SK-N-SH (cell line): ENCODE measurements at regions not wholly inside any gene's neighbourhood (a gene's known extent, or its start where the extent isn't known, plus 50 kb on each side); places are given as distances from the start of the nearest gene placed in this dataset.

Experiments used
- CTCF ChIA-PET: fragments of 300-600, 350-600 bp; formaldehyde crosslinking; extraction: SDS; loops from one replicate; lab custom pipeline; 2021; lab: Yijun Ruan, JAX
- POLR2A ChIA-PET: fragments of 350-600 bp; sonication (Branson Sonifier 250); formaldehyde crosslinking; extraction: SDS; loops from one replicate; lab custom pipeline; 2020; ENCODE audit warnings: antibody characterized with exemption, inconsistent platforms; lab: Yijun Ruan, JAX
- DNase-seq: peaks from one replicate; pipeline ENCODE4 v3.0.0; 2012
- H2AFZ ChIP-seq: fragments of 200-600 bp; sonication (generic); 2 replicates; pipeline ENCODE4 v1.8.1; 2016; ENCODE audit warnings: antibody characterized with exemption, mild to moderate bottlenecking, low read depth
- H3F3A ChIP-seq: fragments of 200-600 bp; sonication (generic); replicated peaks from 2 replicates; pipeline ENCODE3; 2016; ENCODE audit warnings: antibody characterized with exemption, mild to moderate bottlenecking; ENCODE audit not compliant: insufficient read depth
- H3K27ac ChIP-seq, 2 experiments: fragments of 200-500 bp in 1 of 2; fragments of 200-600 bp in 1 of 2; sonication (Bioruptor generic) in 1 of 2; sonication (generic), shearing (Covaris generic) in 1 of 2; 2 replicates each; pipeline versions ENCODE4 v1.5.1 to v1.6.1; 2014 to 2016; ENCODE audit warnings: low read depth in 2 of 2, inconsistent platforms in 1 of 2, low read length in 1 of 2, mild to moderate bottlenecking in 1 of 2, mixed read lengths in 1 of 2
- H3K27me3 ChIP-seq: fragments of 200-600 bp; sonication (generic), shearing (Covaris generic); 2 replicates; pipeline ENCODE4 v1.6.1; 2016; ENCODE audit warnings: mixed run types; ENCODE audit not compliant: insufficient read depth
- H3K36me3 ChIP-seq, 2 experiments: fragments of 200-500 bp in 1 of 2; fragments of 200-600 bp in 1 of 2; sonication (Bioruptor generic) in 1 of 2; sonication (generic) in 1 of 2; replicated peaks in 1 of 2; 2 replicates each; pipeline versions ENCODE3 to v1.5.1; 2014 to 2016; ENCODE audit warnings: low read length in 1 of 2, mild to moderate bottlenecking in 1 of 2; ENCODE audit not compliant: insufficient read depth in 2 of 2, control insufficient read depth in 1 of 2
- H3K4me1 ChIP-seq, 2 experiments: fragments of 200-500 bp in 1 of 2; fragments of 200-600 bp in 1 of 2; sonication (Bioruptor generic) in 1 of 2; sonication (generic), shearing (Covaris generic) in 1 of 2; 2 replicates each; pipeline versions ENCODE4 v1.5.1 to v1.6.1; 2014 to 2016; ENCODE audit warnings: low read depth in 1 of 2, low read length in 1 of 2, mixed run types in 1 of 2; ENCODE audit not compliant: insufficient read depth in 2 of 2, control insufficient read depth in 1 of 2
- H3K4me2 ChIP-seq: fragments of 200-600 bp; sonication (generic), shearing (Covaris generic); 2 replicates; pipeline ENCODE4 v1.6.1; 2017; ENCODE audit warnings: mixed run types
- H3K4me3 ChIP-seq, 2 experiments: fragments of 200-500 bp in 1 of 2; fragments of 200-600 bp in 1 of 2; sonication (Bioruptor generic) in 1 of 2; sonication (generic), shearing (Covaris generic) in 1 of 2; 2 replicates each; pipeline versions ENCODE4 v1.5.1 to v1.8.1; 2014 to 2016; ENCODE audit warnings: low read depth in 2 of 2, inconsistent platforms in 1 of 2, low read length in 1 of 2, mild to moderate bottlenecking in 1 of 2, mixed read lengths in 1 of 2, moderate library complexity in 1 of 2
- H3K79me2 ChIP-seq: fragments of 200-600 bp; sonication (generic); 2 replicates; pipeline ENCODE4 v1.8.1; 2017; ENCODE audit warnings: mild to moderate bottlenecking; ENCODE audit not compliant: insufficient read depth
- H3K9ac ChIP-seq: fragments of 200-600 bp; sonication (generic); 2 replicates; pipeline ENCODE4 v1.6.1; 2017; ENCODE audit warnings: mixed run types
- H3K9me2 ChIP-seq: fragments of 200-600 bp; sonication (generic); 2 replicates; pipeline ENCODE4 v1.6.1; 2017; ENCODE audit warnings: mixed run types
- H3K9me3 ChIP-seq: fragments of 200-600 bp; sonication (generic); 2 replicates; pipeline ENCODE4 v1.6.1; 2017; ENCODE audit warnings: mixed run types, mild to moderate bottlenecking, moderate library complexity
- H4K20me1 ChIP-seq: fragments of 200-600 bp; sonication (generic); 2 replicates; pipeline ENCODE4 v1.6.1; 2017; ENCODE audit warnings: mild to moderate bottlenecking, mixed run types; ENCODE audit not compliant: insufficient read depth
- CHD2 ChIP-seq: fragments of 150-350 bp; IDR thresholded peaks from 2 replicates; pipeline ENCODE4 v1.6.1; 2018; ENCODE audit warnings: low read length; ENCODE audit not compliant: partially characterized antibody
- EZH2phosphoT487 ChIP-seq: fragments of 200-600 bp; sonication (generic); IDR thresholded peaks from 2 replicates; pipeline ENCODE4 v1.6.1; 2017; ENCODE audit warnings: low read depth, mixed run types, mild to moderate bottlenecking, antibody characterized with exemption, moderate library complexity, borderline replicate concordance
- FOXJ3 ChIP-seq: sonication (generic); formaldehyde crosslinking; IDR thresholded peaks from 2 replicates; pipeline ENCODE4 v1.5.1; 2020; ENCODE audit warnings: mild to moderate bottlenecking, missing genetic modification reagents
- GATA2 ChIP-seq: sonication (generic); formaldehyde crosslinking; IDR thresholded peaks from 2 replicates; pipeline ENCODE4 v1.5.0; 2020; ENCODE audit warnings: mild to moderate bottlenecking, missing genetic modification reagents
- IRF3 ChIP-seq: fragments of 150-350 bp; IDR thresholded peaks from 2 replicates; pipeline ENCODE4 v1.6.1; 2016; ENCODE audit warnings: mild to moderate bottlenecking, low read depth, low read length
- POLR2AphosphoS5 ChIP-seq: IDR thresholded peaks from 2 replicates; pipeline ENCODE4 v1.6.1; 2012; ENCODE audit warnings: low read depth, low read length
- RFX5 ChIP-seq: IDR thresholded peaks from 2 replicates; pipeline ENCODE4 v1.6.1; 2012; ENCODE audit warnings: mild to moderate bottlenecking, improper control_type of control experiment, low read length
- RXRA ChIP-seq: IDR thresholded peaks from 2 replicates; pipeline ENCODE4 v1.4.0; 2012; ENCODE audit warnings: low read depth, mild to moderate bottlenecking, borderline replicate concordance
- SIN3A ChIP-seq: IDR thresholded peaks from 2 replicates; pipeline ENCODE4 v1.6.1; 2012; ENCODE audit warnings: low read depth, mild to moderate bottlenecking, low read length, moderate library complexity, borderline replicate concordance
- SMC3 ChIP-seq: IDR thresholded peaks from 2 replicates; pipeline ENCODE4 v1.6.1; 2012; ENCODE audit warnings: low read depth, low read length, improper control_type of control experiment
- TAF1 ChIP-seq: IDR thresholded peaks from 2 replicates; pipeline ENCODE4 v1.6.1; 2012; ENCODE audit warnings: low read depth, mild to moderate bottlenecking, low read length, moderate library complexity, borderline replicate concordance
- TEAD4 ChIP-seq: IDR thresholded peaks from 2 replicates; pipeline ENCODE4 v1.4.0; 2012; ENCODE audit warnings: mild to moderate bottlenecking, borderline replicate concordance; ENCODE audit not compliant: insufficient read depth
- WGBS: methylation state at CpG from one replicate; pipeline ENCODE4 v1.1.6; 2017; ENCODE audit warnings: low lambda C conversion rate; 5-methylcytosine and 5-hydroxymethylcytosine counted together
- TF ChIP-seq, protein P1 (sequence below): fragments of 150-350 bp; IDR thresholded peaks from 2 replicates; pipeline ENCODE4 v1.6.1; 2017; ENCODE audit warnings: antibody characterized with exemption, low read length, low read depth, borderline replicate concordance
- TF ChIP-seq, protein P2 (sequence below): IDR thresholded peaks from 2 replicates; pipeline ENCODE4; 2012

GRCh38 chr2:23322567-23323197, 62.3 kb upstream of the KLHL29 start (continued):
- TF ChIP-seq RXRA (no peak), IRF3 (no peak), RFX5 (no peak)

- Histone ChIP-seq H3K4me3 (no peak overlapping the region), H3K4me2 (no peak overlapping the region), H3F3A (no peaks in the 10 kb centered on the region), H3K79me2 (no peaks in the 10 kb centered on the region), H3K9me2 (no peaks in the 10 kb centered on the region), H3K9ac (no peak overlapping the region), H3K4me1 (peaks cover 0 to 11% of the 10 kb centered on the region in 2 experiments; a peak in 2 of 4 replicates), H2AFZ (no peak overlapping the region), H3K9me3 (no peaks in the 10 kb centered on the region), H3K27me3 (peaks cover 5% of the 10 kb centered on the region; the same call in 1 of the 2 replicates), H3K36me3 (no peaks in the 10 kb centered on the region), H4K20me1 (no peaks in the 10 kb centered on the region), H3K27ac (no peak overlapping the region)
- 57% methylated on average over 19 of the region's 19 CpGs for whole genome bisulfite sequencing
- TF ChIP-seq POLR2AphosphoS5 (no peak), CHD2 (no peak), IRF3 (no peak), FOXJ3 (CRISPR knock-in tag) (no peak), SMC3 (no peak), TEAD4 (no peak)
- POLR2A ChIA-PET = no interaction called here
- no peak for DNase-seq
- CTCF ChIA-PET = interaction anchor here (1.6 kb wide), 1 partner anchor 10 kb away, joined by 7 read pairs; no protein-coding TSS in a partner anchor
These were observed 61.6 kb upstream of the KLHL29 start for GRCh38 chr2:23323198-23323916.

DNA sequence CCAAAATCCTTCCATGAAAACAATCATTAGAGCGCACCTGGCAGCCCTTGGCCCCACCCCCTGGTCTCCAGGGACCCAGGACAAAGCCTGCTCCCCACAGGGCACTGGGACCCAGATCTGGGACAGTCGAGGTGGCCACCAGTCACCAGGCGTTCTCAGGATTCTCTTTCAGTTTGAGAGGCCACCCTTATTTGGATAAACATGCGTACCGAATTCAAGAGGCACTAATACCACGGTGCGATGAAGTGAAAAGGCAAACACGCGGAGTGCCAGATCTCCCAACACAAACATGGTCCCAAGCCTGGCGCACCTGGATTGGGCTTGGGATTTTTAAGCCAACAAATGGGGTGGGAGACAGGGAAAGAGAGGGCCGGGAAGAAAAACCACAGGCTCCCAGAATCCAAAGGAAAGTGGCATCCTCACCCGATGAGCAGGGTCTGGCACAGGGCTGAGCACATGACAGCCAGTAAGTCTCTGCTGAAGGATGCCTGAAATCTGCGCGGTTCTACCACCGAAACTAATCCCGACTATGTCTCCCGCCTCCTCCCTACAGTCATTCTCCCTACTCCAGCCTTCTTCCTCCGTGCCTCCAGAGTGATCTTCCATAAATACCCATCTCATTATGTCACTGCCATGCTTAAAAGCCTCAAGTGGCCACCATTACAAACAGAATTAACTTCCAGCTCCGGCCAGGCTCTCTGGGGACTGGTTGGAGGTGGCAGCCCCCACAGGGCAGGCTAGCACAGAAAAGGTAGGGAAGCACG, 60.9 kb upstream of the KLHL29 start:
- Histone ChIP-seq H3K27me3 (peaks cover 5% of the 10 kb centered on the region; the same call in 1 of the 2 replicates), H3K9ac (no peak overlapping the region), H3K4me2 (no peak overlapping the region), H3K79me2 (no peaks in the 10 kb centered on the region), H3K9me3 (no peaks in the 10 kb centered on the region), H3K36me3 (no peaks in the 10 kb centered on the region), H4K20me1 (no peaks in the 10 kb centered on the region), H2AFZ (no peak overlapping the region), H3K9me2 (no peaks in the 10 kb centered on the region), H3K4me3 (no peak overlapping the region), H3K4me1 (peaks cover 0 to 14% of the 10 kb centered on the region in 2 experiments; a peak in 2 of 4 replicates), H3K27ac (no peak overlapping the region), H3F3A (no peaks in the 10 kb centered on the region)
- WGBS = 67% methylated on average over 20 of the region's 20 CpGs
- TF ChIP-seq GATA2 (no peak), TEAD4 (no peak), EZH2phosphoT487 (no peak), TAF1 (no peak), SIN3A (no peak)
- TF ChIP-seq, protein P1, sequence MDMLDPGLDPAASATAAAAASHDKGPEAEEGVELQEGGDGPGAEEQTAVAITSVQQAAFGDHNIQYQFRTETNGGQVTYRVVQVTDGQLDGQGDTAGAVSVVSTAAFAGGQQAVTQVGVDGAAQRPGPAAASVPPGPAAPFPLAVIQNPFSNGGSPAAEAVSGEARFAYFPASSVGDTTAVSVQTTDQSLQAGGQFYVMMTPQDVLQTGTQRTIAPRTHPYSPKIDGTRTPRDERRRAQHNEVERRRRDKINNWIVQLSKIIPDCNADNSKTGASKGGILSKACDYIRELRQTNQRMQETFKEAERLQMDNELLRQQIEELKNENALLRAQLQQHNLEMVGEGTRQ = no peak
- TF ChIP-seq, protein P2, sequence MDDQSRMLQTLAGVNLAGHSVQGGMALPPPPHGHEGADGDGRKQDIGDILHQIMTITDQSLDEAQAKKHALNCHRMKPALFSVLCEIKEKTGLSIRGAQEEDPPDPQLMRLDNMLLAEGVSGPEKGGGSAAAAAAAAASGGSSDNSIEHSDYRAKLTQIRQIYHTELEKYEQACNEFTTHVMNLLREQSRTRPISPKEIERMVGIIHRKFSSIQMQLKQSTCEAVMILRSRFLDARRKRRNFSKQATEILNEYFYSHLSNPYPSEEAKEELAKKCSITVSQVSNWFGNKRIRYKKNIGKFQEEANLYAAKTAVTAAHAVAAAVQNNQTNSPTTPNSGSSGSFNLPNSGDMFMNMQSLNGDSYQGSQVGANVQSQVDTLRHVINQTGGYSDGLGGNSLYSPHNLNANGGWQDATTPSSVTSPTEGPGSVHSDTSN = no peak
- POLR2A ChIA-PET = no interaction called here
- CTCF ChIA-PET = interaction anchor here (0.7 to 1.6 kb wide), 3 partner anchors 9 to 27 kb away, joined by 3 to 7 read pairs (median 4); no protein-coding TSS in a partner anchor
- DNase-seq = no peak
